NOMO-1 (cell line): ENCODE measurements at regions not wholly inside any gene's neighbourhood (a gene's known extent, or its start where the extent isn't known, plus 50 kb on each side); places are given as distances from the start of the nearest gene placed in this dataset.
"Not testable (repeated sequence)": the region's sequence is repeated elsewhere in the genome, so short reads cannot be mapped to it uniquely, and the experiment has no call there.

Experiments
- DNase-seq, 2 experiments: peaks; one replicate each; lab custom pipeline; 2025; ENCODE audit not compliant: unreplicated experiment in 2 of 2; lab: John Stamatoyannopoulos, UW

GRCh38 chr3:43838009-43838758 is 147.4 kb downstream of the ABHD5 start:
- DNase-seq, result no peak

DNA sequence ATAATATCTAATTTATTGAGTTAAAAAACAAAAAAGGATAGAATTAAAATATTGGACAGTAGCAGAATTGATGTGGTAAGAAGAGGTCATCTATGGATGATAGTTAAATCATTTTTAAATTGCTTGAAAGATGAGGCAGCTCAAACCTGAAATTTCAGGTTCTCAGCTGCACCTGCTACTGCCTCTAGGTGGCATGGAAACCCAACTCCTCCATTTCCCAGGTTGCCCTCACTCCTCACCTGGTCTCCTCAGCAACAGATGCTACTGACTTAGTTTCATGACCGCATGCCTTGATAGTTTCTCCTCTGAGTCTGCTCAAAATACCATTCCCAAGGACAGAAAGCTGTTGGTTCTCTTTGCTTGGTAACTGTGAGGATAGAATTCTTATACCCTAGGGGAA is 148.1 kb downstream of the ABHD5 start:
- no peak for DNase-seq

DNA sequence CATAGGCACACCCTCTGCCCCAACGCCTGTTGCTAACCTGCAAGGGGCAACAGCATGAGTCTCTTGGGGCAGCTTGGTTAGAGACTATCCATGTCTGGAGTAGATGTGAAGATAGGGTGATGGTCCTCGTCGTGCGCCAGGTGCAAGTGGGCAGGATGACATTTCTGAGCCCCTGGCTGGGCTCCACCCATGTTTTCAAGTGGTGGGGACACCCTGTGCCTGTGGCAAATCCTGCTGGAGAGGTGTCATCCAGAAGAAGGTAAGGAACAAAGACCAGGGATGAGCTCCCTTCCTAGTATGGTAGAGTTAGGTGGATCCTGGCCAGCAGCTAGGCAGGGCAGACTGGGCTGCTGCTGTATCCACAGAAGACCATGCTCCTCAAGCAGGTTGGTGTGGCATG is 152.6 kb downstream of the ABHD5 start:
- no peak for DNase-seq

- DNase-seq, result no peak
These were observed 154.0 kb downstream of the ABHD5 start for GRCh38 chr3:43844757-43845156.

GRCh38 chr3:43845553-43845952 is 154.8 kb downstream of the ABHD5 start:
- not testable (repeated sequence) for DNase-seq

DNA sequence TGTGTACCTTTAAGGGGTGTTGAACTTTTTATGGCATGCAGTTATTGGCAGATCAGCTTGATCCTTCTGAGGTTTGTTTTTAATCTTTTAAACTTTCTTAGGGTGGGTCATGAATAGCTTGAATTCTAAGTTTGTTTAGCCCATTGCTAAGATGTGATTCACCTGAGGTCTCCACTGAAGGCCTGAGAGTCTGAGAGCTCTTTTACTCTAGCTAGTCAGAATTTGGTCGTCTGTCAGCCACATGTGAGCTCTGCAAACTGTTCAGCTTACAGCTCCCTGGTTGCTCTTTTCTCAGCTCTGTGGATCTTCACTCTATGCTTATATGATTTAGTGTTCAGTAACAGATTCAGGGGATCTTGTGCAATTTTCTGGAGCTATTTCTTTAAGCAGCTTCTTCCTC is 161.3 kb downstream of the ABHD5 start:
- peak; percentile 11 to 17 for DNase-seq

- DNase-seq, result no peak
These were observed 163.5 kb downstream of the ABHD5 start for GRCh38 chr3:43854283-43854682.

DNA sequence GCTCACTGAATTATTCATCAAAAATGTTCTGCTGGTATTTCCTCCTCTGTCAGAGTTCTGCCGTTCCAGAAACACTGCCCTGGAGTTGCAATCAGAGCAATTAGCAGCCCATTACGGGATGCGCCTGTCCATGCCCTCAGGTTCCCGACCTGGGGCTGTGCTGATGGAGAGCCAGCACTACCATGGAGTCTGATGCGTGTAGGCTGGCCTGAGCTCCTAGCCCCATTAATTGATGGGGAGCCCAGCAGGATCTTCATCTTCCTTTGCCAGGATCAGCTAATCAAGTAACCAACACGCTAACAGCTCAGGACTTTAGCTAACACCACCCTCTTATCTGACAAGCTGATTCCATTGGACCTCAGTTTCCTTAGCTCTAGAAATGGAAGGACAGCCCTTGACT is 164.2 kb downstream of the ABHD5 start:
- no peak for DNase-seq

DNA sequence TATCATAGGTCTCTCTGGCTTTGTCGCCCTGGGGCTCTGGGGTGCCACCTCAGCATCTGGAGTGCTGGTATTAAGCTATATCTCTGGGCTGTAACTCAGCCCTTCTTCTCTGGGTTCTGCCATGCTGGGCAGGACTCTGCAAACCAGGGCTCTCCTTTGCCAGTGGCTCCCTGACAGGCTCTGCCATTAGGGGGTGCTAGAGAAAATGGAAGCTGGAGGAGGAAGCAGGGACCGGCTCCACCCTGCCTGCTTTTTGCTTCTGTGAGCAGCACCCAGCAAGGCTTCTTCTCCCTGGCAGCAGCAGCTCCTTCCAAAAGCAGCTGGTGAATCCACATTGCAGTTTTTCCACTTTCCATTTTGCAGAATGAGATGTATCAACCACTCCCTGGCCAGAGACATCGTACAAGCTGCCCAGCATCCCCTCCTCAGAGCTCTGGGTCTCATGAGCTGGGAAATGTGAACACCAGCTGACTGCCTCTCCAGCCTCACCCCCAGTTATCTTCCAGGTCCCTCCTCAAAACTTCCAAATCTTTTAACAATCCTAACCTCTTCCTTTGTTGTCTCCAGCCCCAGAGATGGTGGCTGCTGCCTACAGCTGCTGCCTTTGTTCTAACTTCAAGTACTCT is 165.0 kb downstream of the ABHD5 start:
- peak; percentile 58 to 61 for DNase-seq

DNA sequence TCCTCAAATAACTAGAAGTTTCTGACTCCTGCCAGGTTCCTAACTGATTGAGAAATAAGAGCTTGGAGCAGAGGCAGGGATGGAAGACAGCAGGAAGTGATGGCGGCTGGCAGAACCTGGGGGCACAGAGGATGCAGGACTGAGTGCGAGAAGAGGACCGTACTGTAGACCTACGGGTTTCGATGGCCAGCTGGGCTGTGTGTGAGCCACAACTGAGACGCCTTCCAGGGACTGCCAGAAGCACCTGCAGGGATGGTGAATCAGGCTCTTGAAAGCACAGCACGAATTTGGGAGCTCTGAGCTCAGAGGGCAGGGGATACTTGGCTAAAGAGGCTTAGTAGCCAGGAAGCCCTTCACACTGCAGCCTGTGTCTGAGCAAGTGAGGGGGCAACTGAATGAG is 165.6 kb downstream of the ABHD5 start:
- no peak for DNase-seq

GRCh38 chr3:43856761-43857160 is 166.0 kb downstream of the ABHD5 start:
- no peak for DNase-seq

- no peak for DNase-seq
These were observed 166.9 kb downstream of the ABHD5 start for GRCh38 chr3:43857361-43858293.

DNA sequence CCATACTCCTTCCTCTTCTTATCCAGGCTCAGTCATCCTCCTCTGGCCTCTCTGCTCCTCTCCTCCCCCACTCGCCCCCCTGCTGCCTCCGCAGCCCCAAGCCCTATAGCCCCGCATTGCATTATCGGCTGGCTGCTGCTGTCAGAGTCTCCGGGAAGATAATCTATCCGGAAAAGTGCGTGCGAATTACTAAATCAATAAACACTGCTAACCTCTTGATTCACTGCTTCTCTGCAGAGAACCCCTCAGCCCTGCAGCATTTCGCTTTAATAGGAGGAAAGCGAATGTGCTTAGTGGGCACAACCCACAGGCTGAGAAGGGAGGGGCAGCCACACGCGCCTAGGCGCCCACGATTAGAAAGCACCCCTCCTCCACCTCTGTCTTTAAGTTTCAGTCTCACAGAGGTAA is 167.6 kb downstream of the ABHD5 start:
- no peak for DNase-seq

- DNase-seq, result no peak
These were observed 169.0 kb downstream of the ABHD5 start for GRCh38 chr3:43859766-43860165.

- no peak for DNase-seq
These were observed 170.9 kb downstream of the ABHD5 start for GRCh38 chr3:43861635-43862034.

GRCh38 chr3:43862470-43862869 is 171.7 kb downstream of the ABHD5 start:
- DNase-seq, result no peak

GRCh38 chr3:43862992-43863805 is 172.5 kb downstream of the ABHD5 start:
- DNase-seq, result no peak

- DNase-seq, result no peak
These were observed 173.5 kb downstream of the ABHD5 start for GRCh38 chr3:43863966-43864933.

DNA sequence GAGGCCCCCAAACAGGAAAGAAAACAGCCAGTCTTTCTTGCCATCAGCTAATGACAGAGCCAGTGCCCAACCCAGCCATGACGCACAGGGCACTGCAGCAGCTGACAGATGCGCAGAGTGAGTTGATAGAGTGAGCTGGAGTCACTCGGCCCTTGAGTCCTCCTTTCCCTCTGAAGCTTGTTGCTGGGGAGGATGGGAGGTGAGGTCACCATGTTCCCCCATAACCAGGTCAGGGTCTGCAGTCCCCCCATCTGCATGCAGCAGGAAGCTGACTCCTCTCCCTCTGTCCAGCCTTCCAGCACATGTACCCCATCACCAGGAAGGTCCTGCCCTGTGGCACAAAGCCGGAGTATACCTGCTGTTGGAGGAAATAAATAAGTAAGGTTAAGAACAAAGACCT is 174.6 kb downstream of the ABHD5 start:
- DNase-seq, result no peak
